H9 (cell line): ENCODE measurements at regions not wholly inside any gene's neighbourhood (a gene's known extent, or its start where the extent isn't known, plus 50 kb on each side); places are given as distances from the start of the nearest gene placed in this dataset.

Experiments used
- DNase-seq: peaks from one replicate; pipeline ENCODE4 v3.0.0-alpha.2; 2017
- H2AFZ ChIP-seq: one replicate; pipeline ENCODE4 v1.6.1; 2013; ENCODE audit warnings: mild to moderate bottlenecking, low read length, control low read depth, moderate library complexity
- H2AK5ac ChIP-seq: 2 replicates; pipeline ENCODE4 v1.6.1; 2013; ENCODE audit warnings: low read length, control low read depth, mixed read lengths; ENCODE audit not compliant: insufficient read length
- H2BK120ac ChIP-seq: one replicate; pipeline ENCODE4 v1.6.1; 2013; ENCODE audit warnings: low read depth, mild to moderate bottlenecking, low read length, control low read depth, inconsistent platforms; ENCODE audit not compliant: poor library complexity, severe bottlenecking
- H2BK12ac ChIP-seq: 2 replicates; pipeline ENCODE4 v1.6.1; 2013; ENCODE audit warnings: low read length, control low read depth, mixed read lengths, low read depth; ENCODE audit not compliant: insufficient read length
- H2BK15ac ChIP-seq: 2 replicates; pipeline ENCODE4 v1.6.1; 2013; ENCODE audit warnings: low read depth, low read length, control low read depth
- H2BK20ac ChIP-seq: one replicate; pipeline ENCODE4 v1.6.1; 2013; ENCODE audit warnings: low read depth, mild to moderate bottlenecking, low read length, control low read depth, inconsistent platforms; ENCODE audit not compliant: poor library complexity, severe bottlenecking
- H2BK5ac ChIP-seq: 2 replicates; pipeline ENCODE4 v1.6.1; 2013; ENCODE audit warnings: low read length, control low read depth, mixed read lengths; ENCODE audit not compliant: insufficient read length
- H3K14ac ChIP-seq: 2 replicates; pipeline ENCODE4 v1.6.1; 2013; ENCODE audit warnings: low read length, control low read depth; ENCODE audit not compliant: insufficient read depth
- H3K18ac ChIP-seq: 2 replicates; pipeline ENCODE4 v1.6.1; 2013; ENCODE audit warnings: low read depth, mild to moderate bottlenecking, mixed read lengths, low read length, control low read depth; ENCODE audit not compliant: insufficient read length
- H3K23ac ChIP-seq: 2 replicates; pipeline ENCODE4 v1.6.1; 2013; ENCODE audit warnings: low read length, control low read depth, mixed read lengths, low read depth; ENCODE audit not compliant: insufficient read length
- H3K23me2 ChIP-seq: 2 replicates; pipeline ENCODE4 v1.6.1; 2013; ENCODE audit warnings: low read depth, mild to moderate bottlenecking, mixed read lengths, low read length, control low read depth; ENCODE audit not compliant: insufficient read length, poor library complexity, severe bottlenecking
- H3K27ac ChIP-seq: 2 replicates; pipeline ENCODE4 v1.5.1; 2013; ENCODE audit warnings: low read length, control low read depth, mixed read lengths, low read depth; ENCODE audit not compliant: insufficient read length
- H3K27me3 ChIP-seq: 2 replicates; pipeline ENCODE4 v1.6.1; 2013; ENCODE audit warnings: low read length, control low read depth, inconsistent platforms; ENCODE audit not compliant: insufficient read depth
- H3K4ac ChIP-seq: 2 replicates; pipeline ENCODE4 v1.6.1; 2013; ENCODE audit warnings: low read depth, mild to moderate bottlenecking, control low read depth, inconsistent platforms, low read length, moderate library complexity
- H3K4me1 ChIP-seq: 2 replicates; pipeline ENCODE4 v1.6.1; 2013; ENCODE audit warnings: low read length, control low read depth, inconsistent platforms; ENCODE audit not compliant: insufficient read depth
- H3K4me2 ChIP-seq: 2 replicates; pipeline ENCODE4 v1.6.1; 2013; ENCODE audit warnings: low read length, control low read depth, mixed read lengths; ENCODE audit not compliant: insufficient read length, insufficient read depth
- H3K56ac ChIP-seq: 2 replicates; pipeline ENCODE4 v1.6.1; 2013; ENCODE audit warnings: low read depth, mild to moderate bottlenecking, mixed read lengths, low read length, control low read depth; ENCODE audit not compliant: insufficient read length
- H3K79me1 ChIP-seq: 2 replicates; pipeline ENCODE4 v1.6.1; 2013; ENCODE audit warnings: low read depth, mild to moderate bottlenecking, moderate library complexity, low read length, control low read depth, inconsistent platforms; ENCODE audit not compliant: insufficient read depth, poor library complexity, severe bottlenecking
- H3K79me2 ChIP-seq: 2 replicates; pipeline ENCODE4 v1.6.1; 2013; ENCODE audit warnings: low read length, control low read depth, inconsistent platforms; ENCODE audit not compliant: insufficient read depth
- H3K9ac ChIP-seq: 2 replicates; pipeline ENCODE4 v1.6.1; 2013; ENCODE audit warnings: low read length, control low read depth, mixed read lengths; ENCODE audit not compliant: insufficient read length; ENCODE audit errors: extremely low read depth
- H3K9me3 ChIP-seq: one replicate; pipeline ENCODE4 v1.6.1; 2013; ENCODE audit warnings: low read depth, low read length, inconsistent platforms; ENCODE audit not compliant: control insufficient read depth
- H3T11ph ChIP-seq: one replicate; pipeline ENCODE4 v1.6.1; 2013; ENCODE audit warnings: mild to moderate bottlenecking, low read length, control low read depth, inconsistent platforms
- H4K20me1 ChIP-seq: one replicate; pipeline ENCODE4 v1.6.1; 2013; ENCODE audit not compliant: control insufficient read depth, insufficient read length, insufficient read depth
- H4K5ac ChIP-seq: 2 replicates; pipeline ENCODE4 v1.6.1; 2013; ENCODE audit warnings: low read depth, mild to moderate bottlenecking, mixed read lengths, low read length, control low read depth; ENCODE audit not compliant: insufficient read length
- H4K8ac ChIP-seq: replicated peaks from 2 replicates; pipeline ENCODE4 v1.6.1; 2013; ENCODE audit warnings: low read length, control low read depth, mixed read lengths, low read depth; ENCODE audit not compliant: insufficient read length
- H4K91ac ChIP-seq: 2 replicates; pipeline ENCODE4 v1.6.1; 2013; ENCODE audit warnings: low read depth, mild to moderate bottlenecking, moderate library complexity, mixed read lengths, low read length, control low read depth; ENCODE audit not compliant: insufficient read length
- H3K27ac Mint-ChIP-seq, 3 experiments: 2 replicates in 2 of 3; 3 replicates in 1 of 3; pipeline ENCODE4 v1.8.0; 2020 to 2021; ENCODE audit warnings: mixed read lengths in 3 of 3, mild to moderate bottlenecking in 1 of 3, moderate library complexity in 1 of 3
- H3K27me3 Mint-ChIP-seq: 2 replicates; pipeline ENCODE4 v1.8.0; 2021; ENCODE audit warnings: low read depth, mild to moderate bottlenecking, moderate library complexity, mixed read lengths
- H3K36me3 Mint-ChIP-seq, 3 experiments: 2 replicates in 2 of 3; 3 replicates in 1 of 3; pipeline ENCODE4 v1.8.0; 2020 to 2021; ENCODE audit warnings: low read depth in 3 of 3, mixed read lengths in 3 of 3; ENCODE audit not compliant: insufficient read depth in 1 of 3
- H3K4me1 Mint-ChIP-seq, 2 experiments: 2 replicates each; pipeline ENCODE4 v1.8.0; 2020; ENCODE audit warnings: mixed read lengths in 2 of 2
- H3K4me3 Mint-ChIP-seq, 2 experiments: 2 replicates in 1 of 2; 3 replicates in 1 of 2; pipeline ENCODE4 v1.8.0; 2020 to 2021; ENCODE audit warnings: mild to moderate bottlenecking in 2 of 2, mixed read lengths in 2 of 2, moderate library complexity in 1 of 2
- H3K9me3 Mint-ChIP-seq, 2 experiments: 2 replicates in 1 of 2; 3 replicates in 1 of 2; pipeline ENCODE4 v1.8.0; 2020; ENCODE audit warnings: mild to moderate bottlenecking in 2 of 2, mixed read lengths in 2 of 2, moderate library complexity in 1 of 2
- CTCF ChIP-seq: fragments of 200-600 bp; sonication (generic); conservative IDR thresholded peaks from 3 replicates; pipeline ENCODE4 v1.8.0; 2021; ENCODE audit warnings: antibody characterized with exemption, mild to moderate bottlenecking
- WGBS: extraction: QIAGEN DNeasy Blood & Tissue Kit; methylation state at CpG from one replicate; pipeline ENCODE4 v1.1.7; 2013; ENCODE audit warnings: missing lambda C conversion rate, low lambda C conversion rate, mixed read lengths; ENCODE audit not compliant: insufficient read length; ENCODE audit errors: extremely low coverage; 5-methylcytosine and 5-hydroxymethylcytosine counted together

GRCh38 chr20:39554341-39554740 lies 592.2 kb downstream of the DHX35 start:
- Histone ChIP-seq H4K20me1 (no peaks in the 10 kb centered on the region), H3K79me1 (no peaks in the 10 kb centered on the region), H2BK5ac (no peak overlapping the region), H2AFZ (no peak overlapping the region), H2BK15ac (no peak overlapping the region), H3K79me2 (no peaks in the 10 kb centered on the region), H4K5ac (no peak overlapping the region), H3K9me3 (no peaks in the 10 kb centered on the region), H2BK20ac (no peak overlapping the region), H3T11ph (no peak overlapping the region), H3K9ac (no peak overlapping the region), H3K23ac (no peak overlapping the region), H3K23me2 (no peaks in the 10 kb centered on the region), H3K27ac (no peak overlapping the region), H2BK120ac (no peak overlapping the region), H4K91ac (no peak overlapping the region), H3K27me3 (no peaks in the 10 kb centered on the region), H3K14ac (no peak overlapping the region), H2AK5ac (no peak overlapping the region), H4K8ac (no peak overlapping the region), H3K4me2 (no peak overlapping the region), H3K56ac (no peak overlapping the region), H3K18ac (no peak overlapping the region), H2BK12ac (no peak overlapping the region), H3K4me1 (no peaks in the 10 kb centered on the region), H3K4ac (no peak overlapping the region)
- no peaks in the 10 kb centered on the region; a peak in 1 of 7 replicates for H3K36me3 Mint-ChIP-seq
- H3K4me3 Mint-ChIP-seq = no peak overlapping the region; a peak in 1 of 5 replicates
- no peak for DNase-seq
- H3K9me3 Mint-ChIP-seq = no peaks in the 10 kb centered on the region; a peak in 1 of 5 replicates
- H3K27me3 Mint-ChIP-seq = no peaks in the 10 kb centered on the region
- no CpG with 5 or more reads among the region's 3 CpGs for WGBS
- H3K4me1 Mint-ChIP-seq = no peaks in the 10 kb centered on the region
- H3K27ac Mint-ChIP-seq = no peak overlapping the region
- no peak for TF ChIP-seq CTCF
